ENCODE measurements at regions not wholly inside any gene's neighbourhood (a gene's known extent, or its start where the extent isn't known, plus 50 kb on each side); places are given as distances from the start of the nearest gene placed in this dataset.

DNA sequence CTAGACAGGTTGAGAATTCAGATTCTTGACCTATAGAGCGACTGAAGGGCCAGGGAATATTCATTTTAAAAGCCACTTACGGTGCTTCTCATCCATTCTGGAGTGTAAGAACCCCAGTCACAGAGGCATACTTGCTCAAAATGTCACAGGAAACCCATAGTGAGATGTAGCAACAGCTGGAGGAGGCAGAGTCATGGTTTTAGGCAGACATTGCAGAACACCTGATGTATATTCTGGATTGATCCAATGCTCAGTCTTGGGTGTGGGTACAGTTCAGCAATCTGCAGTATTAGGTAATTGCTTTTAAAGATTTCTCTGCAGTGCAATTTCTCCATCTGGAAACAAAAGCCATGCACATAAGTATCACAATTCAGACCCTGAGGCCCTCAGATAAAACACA lies 137.4 kb upstream of the SLC22A23 start:
- DNase-seq = no peak
- no peak for ATAC-seq (ENCODE audit: low FRiP score in 2 of 2)
- no peak overlapping the region for H3K4me3 ChIP-seq
- TF ChIP-seq CTCF (IDR thresholded peaks at IDR 0.05) = no peak
- TF ChIP-seq POLR2AphosphoS5 (IDR thresholded peaks at IDR 0.05) = no peak
- no peak for TF ChIP-seq EP300 (IDR thresholded peaks at IDR 0.05)
- TF ChIP-seq POLR2A (IDR thresholded peaks at IDR 0.05) = no peak
- peaks cover 0 to 9% (median 1%) of the 10 kb centered on the region in 4 donors for H3K4me1 ChIP-seq
- H3K27ac ChIP-seq = no peak overlapping the region
- no peaks in the 10 kb centered on the region for H3K36me3 ChIP-seq
- WGBS, 2 donors = 85 to 87% methylated on average over 2 of the region's 2 CpGs
- no peaks in the 10 kb centered on the region for H3K27me3 ChIP-seq
- H3K9me3 ChIP-seq = no peaks in the 10 kb centered on the region

DNA sequence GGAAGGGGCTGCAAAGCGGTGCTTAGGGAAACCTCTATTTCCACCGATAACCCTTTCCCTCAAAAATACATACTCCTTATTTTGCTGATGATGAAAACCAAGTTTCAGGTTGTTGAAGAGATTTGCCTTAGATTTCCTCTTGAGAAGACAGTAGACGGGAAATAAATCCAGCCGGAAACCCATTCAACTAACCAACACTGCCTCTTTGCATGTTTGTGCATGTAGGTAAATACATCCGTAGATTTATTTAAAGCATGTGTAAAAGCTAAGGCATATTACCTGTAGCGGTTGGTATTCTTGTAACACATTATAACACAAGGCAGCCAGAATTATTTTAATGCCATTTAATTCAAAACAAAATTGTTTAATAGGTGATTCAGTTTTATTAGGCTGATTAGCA lies 136.3 kb upstream of the SLC22A23 start:
- no peak for DNase-seq
- WGBS, 2 donors = 95 to 97% methylated on average over 6 of the region's 6 CpGs
- no peak for ATAC-seq (ENCODE audit: low FRiP score in 2 of 2)
- Histone ChIP-seq H3K27me3 (no peaks in the 10 kb centered on the region), H3K4me3 (no peak overlapping the region), H3K4me1 (peaks cover 0 to 9% (median 1%) of the 10 kb centered on the region in 4 donors), H3K36me3 (no peaks in the 10 kb centered on the region), H3K27ac (no peak overlapping the region), H3K9me3 (no peaks in the 10 kb centered on the region)
- TF ChIP-seq CTCF (IDR thresholded peaks at IDR 0.05) (no peak), POLR2AphosphoS5 (IDR thresholded peaks at IDR 0.05) (no peak), POLR2A (IDR thresholded peaks at IDR 0.05) (no peak), EP300 (IDR thresholded peaks at IDR 0.05) (no peak)

- H3K36me3 ChIP-seq = no peaks in the 10 kb centered on the region
- no peak overlapping the region for H3K27ac ChIP-seq
- peak in 1 of 2 donors; percentile 85 for ATAC-seq (ENCODE audit: low FRiP score in 2 of 2)
- H3K4me1 ChIP-seq = peaks cover 0 to 9% (median 1%) of the 10 kb centered on the region in 4 donors
- 58 to 73% methylated on average over 7 of the region's 7 CpGs for WGBS, 2 donors
- H3K9me3 ChIP-seq = peaks cover 0 to 4% (median 1%) of the 10 kb centered on the region in 4 donors
- TF ChIP-seq EP300 (IDR thresholded peaks at IDR 0.05) = peak in 2 of 4 donors; percentile 11 to 65
- peak in 1 of 2 donors; percentile 84 for TF ChIP-seq POLR2AphosphoS5 (IDR thresholded peaks at IDR 0.05)
- TF ChIP-seq POLR2A (IDR thresholded peaks at IDR 0.05) = no peak
- no peaks in the 10 kb centered on the region for H3K27me3 ChIP-seq
- DNase-seq = no peak
- no peak overlapping the region for H3K4me3 ChIP-seq
Measured at GRCh38 chr6:3592371-3592941, 135.6 kb upstream of the SLC22A23 start.

GRCh38 chr6:3591970-3592369 lies 135.1 kb upstream of the SLC22A23 start:
- DNase-seq = no peak
- no peak for ATAC-seq (ENCODE audit: low FRiP score in 2 of 2)
- Histone ChIP-seq H3K4me1 (peaks cover 0 to 9% (median 1%) of the 10 kb centered on the region in 4 donors), H3K27ac (no peak overlapping the region), H3K4me3 (no peak overlapping the region), H3K27me3 (no peaks in the 10 kb centered on the region), H3K36me3 (no peaks in the 10 kb centered on the region), H3K9me3 (peaks cover 0 to 6% (median 2%) of the 10 kb centered on the region in 4 donors)
- TF ChIP-seq EP300 (IDR thresholded peaks at IDR 0.05) = no peak
- TF ChIP-seq POLR2AphosphoS5 (IDR thresholded peaks at IDR 0.05) = no peak
- no peak for TF ChIP-seq CTCF (IDR thresholded peaks at IDR 0.05)
- TF ChIP-seq POLR2A (IDR thresholded peaks at IDR 0.05) = no peak
- 92 to 93% methylated on average over 1 of the region's 1 CpG for WGBS, 2 donors

- H3K27ac ChIP-seq = no peak overlapping the region
- no peaks in the 10 kb centered on the region for H3K27me3 ChIP-seq
- H3K36me3 ChIP-seq = no peaks in the 10 kb centered on the region
- TF ChIP-seq POLR2A (IDR thresholded peaks at IDR 0.05) (no peak), POLR2AphosphoS5 (IDR thresholded peaks at IDR 0.05) (no peak), CTCF (IDR thresholded peaks at IDR 0.05) (no peak), EP300 (IDR thresholded peaks at IDR 0.05) (no peak)
- DNase-seq (no peak), ATAC-seq (ENCODE audit: low FRiP score in 2 of 2) (no peak)
- peaks cover 0 to 7% (median 1%) of the 10 kb centered on the region in 4 donors for H3K4me1 ChIP-seq
- H3K4me3 ChIP-seq = no peak overlapping the region
- H3K9me3 ChIP-seq = peaks cover 0 to 10% (median 2%) of the 10 kb centered on the region in 4 donors
Measured at GRCh38 chr6:3587660-3588059, 130.8 kb upstream of the SLC22A23 start.

All from upper lobe of left lung (tissue), 6 donors.